SU-DHL-6 (cell line): ENCODE measurements at regions not wholly inside any gene's neighbourhood (a gene's known extent, or its start where the extent isn't known, plus 50 kb on each side); places are given as distances from the start of the nearest gene placed in this dataset.
"Not testable (repeated sequence)": the region's sequence is repeated elsewhere in the genome, so short reads cannot be mapped to it uniquely, and the experiment has no call there.

Experiments used
- H2AFZ ChIP-seq: fragments of 200-600 bp; sonication (generic); 2 replicates; pipeline ENCODE4 v1.6.1; 2014; ENCODE audit warnings: low read depth, mild to moderate bottlenecking, moderate library complexity, mixed read lengths, antibody characterized with exemption, low read length; ENCODE audit not compliant: severe bottlenecking
- H3F3A ChIP-seq: fragments of 200-600 bp; shearing (Covaris generic); 2 replicates; pipeline ENCODE4 v1.6.0; 2016; ENCODE audit warnings: antibody characterized with exemption, mild to moderate bottlenecking; ENCODE audit not compliant: insufficient read depth
- H3K27ac ChIP-seq: fragments of 200-600 bp; sonication (generic); 2 replicates; pipeline ENCODE4 v1.5.1; 2016; ENCODE audit warnings: low read depth, mild to moderate bottlenecking, low read length, moderate library complexity, mixed read lengths
- H3K27me3 ChIP-seq: fragments of 200-600 bp; sonication (generic), shearing (Covaris generic); 2 replicates; pipeline ENCODE4 v1.6.0; 2014; ENCODE audit warnings: mild to moderate bottlenecking, low read length
- H3K36me3 ChIP-seq: fragments of 200-600 bp; sonication (generic); 2 replicates; pipeline ENCODE4 v1.6.1; 2014; ENCODE audit warnings: mild to moderate bottlenecking, low read length, mixed read lengths
- H3K4me2 ChIP-seq: fragments of 300-600, 200-600 bp; shearing (Covaris generic), sonication (generic); 2 replicates; pipeline ENCODE4 v1.6.0; 2014; ENCODE audit warnings: low read length, low read depth, mild to moderate bottlenecking; ENCODE audit not compliant: poor library complexity, severe bottlenecking
- H3K4me3 ChIP-seq: fragments of 200-600 bp; sonication (generic); 2 replicates; pipeline ENCODE4 v1.5.1; 2014; ENCODE audit warnings: antibody characterized with exemption, low read length, mild to moderate bottlenecking, mixed read lengths; ENCODE audit not compliant: insufficient read depth, poor library complexity, severe bottlenecking
- H3K79me2 ChIP-seq: fragments of 200-600 bp; sonication (generic); 2 replicates; pipeline ENCODE4 v1.6.1; 2014; ENCODE audit warnings: mild to moderate bottlenecking, low read length, moderate library complexity; ENCODE audit not compliant: insufficient read depth
- H3K9ac ChIP-seq: fragments of 200-600 bp; sonication (generic); 2 replicates; pipeline ENCODE4 v1.7.0; 2014; ENCODE audit warnings: mild to moderate bottlenecking, low read length
- H3K9me2 ChIP-seq: fragments of 200-600 bp; sonication (generic); replicated peaks from 2 replicates; pipeline ENCODE4 v1.6.1; 2014; ENCODE audit warnings: low read length; ENCODE audit not compliant: insufficient read depth
- H3K9me3 ChIP-seq: fragments of 200-600 bp; sonication (generic); 2 replicates; pipeline ENCODE4 v1.6.1; 2014; ENCODE audit warnings: low read length, mixed read lengths; ENCODE audit not compliant: insufficient read depth
- H4K20me1 ChIP-seq: fragments of 200-600 bp; sonication (generic); 2 replicates; pipeline ENCODE4 v1.6.1; 2014; ENCODE audit warnings: low read depth, mild to moderate bottlenecking, antibody characterized with exemption, low read length, moderate library complexity, mixed read lengths
- EZH2phosphoT487 ChIP-seq: fragments of 200-600 bp; sonication (generic), shearing (Covaris generic); conservative IDR thresholded peaks from 2 replicates; pipeline ENCODE4 v1.6.1; 2018; ENCODE audit warnings: mild to moderate bottlenecking, antibody characterized with exemption, low read length, moderate library complexity, mixed read lengths
- TF ChIP-seq, protein P1 (sequence below): fragments of 200-600 bp; sonication (generic); IDR thresholded peaks from one replicate; pipeline ENCODE4 v1.5.1; 2017; ENCODE audit warnings: antibody characterized with exemption, mild to moderate bottlenecking, low read length, moderate library complexity; ENCODE audit not compliant: insufficient read depth, poor library complexity, severe bottlenecking

GRCh38 chr18:60910534-60910933 lies 422.7 kb upstream of the CDH20 start:
- Histone ChIP-seq H3K36me3 (no peaks in the 10 kb centered on the region), H3K9me2 (no peaks in the 10 kb centered on the region), H3F3A (no peaks in the 10 kb centered on the region), H3K27me3 (no peaks in the 10 kb centered on the region), H3K9ac (no peak overlapping the region), H3K27ac (no peak overlapping the region), H3K4me3 (no peak overlapping the region), H3K4me2 (no peak overlapping the region), H4K20me1 (no peaks in the 10 kb centered on the region), H2AFZ (no peak overlapping the region), H3K9me3 (no peaks in the 10 kb centered on the region), H3K79me2 (no peaks in the 10 kb centered on the region)
- TF ChIP-seq, protein P1, sequence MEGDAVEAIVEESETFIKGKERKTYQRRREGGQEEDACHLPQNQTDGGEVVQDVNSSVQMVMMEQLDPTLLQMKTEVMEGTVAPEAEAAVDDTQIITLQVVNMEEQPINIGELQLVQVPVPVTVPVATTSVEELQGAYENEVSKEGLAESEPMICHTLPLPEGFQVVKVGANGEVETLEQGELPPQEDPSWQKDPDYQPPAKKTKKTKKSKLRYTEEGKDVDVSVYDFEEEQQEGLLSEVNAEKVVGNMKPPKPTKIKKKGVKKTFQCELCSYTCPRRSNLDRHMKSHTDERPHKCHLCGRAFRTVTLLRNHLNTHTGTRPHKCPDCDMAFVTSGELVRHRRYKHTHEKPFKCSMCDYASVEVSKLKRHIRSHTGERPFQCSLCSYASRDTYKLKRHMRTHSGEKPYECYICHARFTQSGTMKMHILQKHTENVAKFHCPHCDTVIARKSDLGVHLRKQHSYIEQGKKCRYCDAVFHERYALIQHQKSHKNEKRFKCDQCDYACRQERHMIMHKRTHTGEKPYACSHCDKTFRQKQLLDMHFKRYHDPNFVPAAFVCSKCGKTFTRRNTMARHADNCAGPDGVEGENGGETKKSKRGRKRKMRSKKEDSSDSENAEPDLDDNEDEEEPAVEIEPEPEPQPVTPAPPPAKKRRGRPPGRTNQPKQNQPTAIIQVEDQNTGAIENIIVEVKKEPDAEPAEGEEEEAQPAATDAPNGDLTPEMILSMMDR = no peak
- no peak for TF ChIP-seq EZH2phosphoT487

- Histone ChIP-seq H3K4me3 (no peak overlapping the region), H3K9me3 (no peaks in the 10 kb centered on the region), H3K27ac (no peak overlapping the region), H3F3A (no peaks in the 10 kb centered on the region), H3K36me3 (no peaks in the 10 kb centered on the region), H3K27me3 (no peaks in the 10 kb centered on the region), H3K4me2 (no peak overlapping the region), H3K79me2 (no peaks in the 10 kb centered on the region), H3K9me2 (no peaks in the 10 kb centered on the region), H4K20me1 (no peaks in the 10 kb centered on the region), H2AFZ (no peak overlapping the region), H3K9ac (no peak overlapping the region)
- TF ChIP-seq, protein P1 = no peak
- no peak for TF ChIP-seq EZH2phosphoT487
These were observed 421.7 kb upstream of the CDH20 start for GRCh38 chr18:60911504-60911903.

DNA sequence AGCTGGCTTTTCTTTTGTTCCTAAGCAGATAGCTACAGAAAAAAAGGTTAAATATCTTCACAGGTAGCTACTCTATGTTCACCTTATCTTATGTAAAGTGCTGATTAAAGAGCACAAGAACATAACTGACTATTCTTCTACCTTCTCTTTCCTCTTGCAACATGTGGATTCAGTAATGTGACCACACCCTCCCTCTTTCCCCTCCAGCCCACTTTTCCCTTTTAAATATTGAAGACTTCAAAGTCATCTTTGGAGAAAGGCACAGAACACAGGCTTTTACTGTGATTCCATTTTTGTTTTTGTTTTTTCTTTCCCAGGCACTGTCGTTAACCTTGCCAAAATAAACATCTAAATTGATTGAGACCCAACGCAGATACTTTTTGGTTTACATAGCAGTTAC lies 418.1 kb upstream of the CDH20 start:
- Histone ChIP-seq H3K36me3 (no peaks in the 10 kb centered on the region), H3K4me2 (no peak overlapping the region)

DNA sequence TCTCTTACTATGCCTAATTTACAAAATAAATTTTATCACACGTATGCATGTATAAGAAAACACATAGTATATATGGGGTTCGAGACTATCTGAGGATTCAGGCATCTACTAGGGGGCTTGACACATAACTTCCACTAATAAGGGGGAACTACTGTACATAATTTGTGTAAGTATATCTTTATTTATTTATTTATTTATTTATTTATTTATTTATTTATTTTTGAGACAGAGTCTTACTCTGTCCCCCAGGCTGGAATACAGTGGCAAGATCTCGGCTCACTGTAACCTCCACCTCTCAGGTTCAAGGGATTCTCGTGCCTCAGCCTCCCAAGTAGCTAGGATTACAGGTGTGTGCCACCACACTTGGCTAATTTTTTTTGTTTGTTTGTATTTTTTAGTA lies 414.4 kb upstream of the CDH20 start:
- H3F3A ChIP-seq, H3K27ac ChIP-seq, H3K9me3 ChIP-seq, H3K27me3 ChIP-seq, H3K36me3 ChIP-seq, H3K4me3 ChIP-seq, H2AFZ ChIP-seq, H3K9ac ChIP-seq, H3K4me2 ChIP-seq, H3K79me2 ChIP-seq, H4K20me1 ChIP-seq, H3K9me2 ChIP-seq: not testable (repeated sequence)

More for the DNA sequence above, 418.1 kb upstream of the CDH20 start:
- Histone ChIP-seq H3F3A (no peaks in the 10 kb centered on the region), H3K9me2 (no peaks in the 10 kb centered on the region), H2AFZ (no peak overlapping the region), H3K79me2 (no peaks in the 10 kb centered on the region), H4K20me1 (no peaks in the 10 kb centered on the region), H3K9ac (no peak overlapping the region), H3K27ac (no peak overlapping the region), H3K4me3 (no peak overlapping the region), H3K9me3 (no peaks in the 10 kb centered on the region), H3K27me3 (no peaks in the 10 kb centered on the region)
- TF ChIP-seq, protein P1 = no peak
- TF ChIP-seq EZH2phosphoT487 = no peak
